ENCODE measurements at regions not wholly inside any gene's neighbourhood (a gene's known extent, or its start where the extent isn't known, plus 50 kb on each side); places are given as distances from the start of the nearest gene placed in this dataset.

DNA sequence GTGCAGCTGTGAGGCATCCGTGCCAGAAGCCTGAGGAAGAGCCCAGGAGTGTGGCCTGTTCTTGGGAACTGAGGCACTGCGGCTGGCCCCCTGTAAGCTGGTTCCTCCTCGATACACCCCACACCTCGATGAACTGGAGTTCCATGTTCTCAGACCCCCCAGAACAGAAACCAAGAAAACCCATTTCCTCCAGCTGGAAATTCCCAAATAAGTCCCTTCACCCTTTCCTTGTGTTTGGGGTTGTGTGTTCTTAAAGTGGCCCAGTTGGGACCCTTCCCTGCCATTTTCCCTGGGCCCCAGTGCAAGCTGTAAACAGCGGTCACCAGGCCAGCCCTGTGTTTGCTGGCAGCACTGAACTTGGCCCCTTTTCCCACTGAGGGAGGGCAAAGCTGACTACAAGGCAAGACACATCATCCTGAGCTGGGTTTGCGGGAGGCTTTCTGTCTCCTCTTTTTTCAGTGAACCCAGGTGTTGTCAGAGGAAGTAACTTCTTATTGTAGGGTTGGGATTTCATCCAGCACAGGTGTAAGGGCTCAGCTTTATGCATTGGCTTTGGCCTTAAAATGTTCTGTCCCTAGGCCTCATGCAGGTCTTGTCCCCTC lies 60.1 kb upstream of the MPEG1 start:
- no peak overlapping the region for H3K4me2 ChIP-seq (ENCODE audit: insufficient read depth, low read length)
- BruUV-seq (replicated peaks): no TSS peak
- no peaks in the 10 kb centered on the region for H3K79me2 ChIP-seq (ENCODE audit: control insufficient read depth, insufficient read depth, low read length)
- dilution Hi-C loops (cut with MboI; ENCODE audit: extremely low pct_ligation_motif_present, low sequenced_read_pairs): no loop called here
- H2AFZ ChIP-seq (ENCODE audit: low read depth, low read length): no peak overlapping the region
- no peaks in the 10 kb centered on the region for H3K4me1 ChIP-seq (ENCODE audit: control insufficient read depth, extremely low read depth, insufficient read depth, low read length)
- POLR2A ChIA-PET: no interaction called here
- no peaks in the 10 kb centered on the region for H3K9me1 ChIP-seq (replicated peaks; ENCODE audit: control insufficient read depth, extremely low read depth, insufficient read depth, low read length)
- no peak overlapping the region for H3K9ac ChIP-seq (replicated peaks; ENCODE audit: extremely low read depth, insufficient read depth, low read length)
- intact Hi-C loops (cut with micrococcal nuclease): no loop called here
- H3K36me3 ChIP-seq (ENCODE audit: control insufficient read depth in 2 of 2, extremely low read depth in 1 of 2, insufficient read depth in 2 of 2, low read length in 2 of 2): no peaks in the 10 kb centered on the region
- no peaks in the 10 kb centered on the region for H4K20me1 ChIP-seq (replicated peaks; ENCODE audit: control insufficient read depth, extremely low read depth, insufficient read depth, low read length)
- H3K27me3 ChIP-seq (ENCODE audit: control insufficient read depth in 2 of 2, insufficient read depth in 2 of 2, low read length in 2 of 2): no peaks in the 10 kb centered on the region
- H3K27ac ChIP-seq (ENCODE audit: insufficient read depth, low read depth, low read length): no peak overlapping the region
- CTCF ChIA-PET: interaction anchor here (1.2 kb wide), 1 partner anchor 101 kb away, joined by 4 read pairs; the partner anchor contains the start of gene DTX4
- DNase-seq (ENCODE audit: low read depth, low spot score) (no peak), FAIRE-seq (no peak)
- TF ChIP-seq, protein P1, sequence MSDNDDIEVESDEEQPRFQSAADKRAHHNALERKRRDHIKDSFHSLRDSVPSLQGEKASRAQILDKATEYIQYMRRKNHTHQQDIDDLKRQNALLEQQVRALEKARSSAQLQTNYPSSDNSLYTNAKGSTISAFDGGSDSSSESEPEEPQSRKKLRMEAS (IDR thresholded peaks at IDR 0.05; ENCODE audit: insufficient read depth, insufficient read length): no peak
- TF ChIP-seq POLR2AphosphoS5 (IDR thresholded peaks at IDR 0.05; ENCODE audit: insufficient read depth, low read depth, low read length) (no peak), GATA2 (IDR thresholded peaks at IDR 0.05; ENCODE audit: insufficient read depth, insufficient read length, low read depth, low read length) (no peak), POLR2A (IDR thresholded peaks at IDR 0.05; ENCODE audit: low read depth, low read length) (no peak), EZH2 (IDR thresholded peaks at IDR 0.05; ENCODE audit: borderline replicate concordance, low read depth, low read length, severe bottlenecking) (no peak), MYC (IDR thresholded peaks at IDR 0.05; ENCODE audit: low read depth, low read length) (no peak), FOS (IDR thresholded peaks at IDR 0.05; ENCODE audit: borderline replicate concordance, insufficient read depth, low read length) (no peak)
- TF ChIP-seq, protein P2, sequence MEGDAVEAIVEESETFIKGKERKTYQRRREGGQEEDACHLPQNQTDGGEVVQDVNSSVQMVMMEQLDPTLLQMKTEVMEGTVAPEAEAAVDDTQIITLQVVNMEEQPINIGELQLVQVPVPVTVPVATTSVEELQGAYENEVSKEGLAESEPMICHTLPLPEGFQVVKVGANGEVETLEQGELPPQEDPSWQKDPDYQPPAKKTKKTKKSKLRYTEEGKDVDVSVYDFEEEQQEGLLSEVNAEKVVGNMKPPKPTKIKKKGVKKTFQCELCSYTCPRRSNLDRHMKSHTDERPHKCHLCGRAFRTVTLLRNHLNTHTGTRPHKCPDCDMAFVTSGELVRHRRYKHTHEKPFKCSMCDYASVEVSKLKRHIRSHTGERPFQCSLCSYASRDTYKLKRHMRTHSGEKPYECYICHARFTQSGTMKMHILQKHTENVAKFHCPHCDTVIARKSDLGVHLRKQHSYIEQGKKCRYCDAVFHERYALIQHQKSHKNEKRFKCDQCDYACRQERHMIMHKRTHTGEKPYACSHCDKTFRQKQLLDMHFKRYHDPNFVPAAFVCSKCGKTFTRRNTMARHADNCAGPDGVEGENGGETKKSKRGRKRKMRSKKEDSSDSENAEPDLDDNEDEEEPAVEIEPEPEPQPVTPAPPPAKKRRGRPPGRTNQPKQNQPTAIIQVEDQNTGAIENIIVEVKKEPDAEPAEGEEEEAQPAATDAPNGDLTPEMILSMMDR (IDR thresholded peaks at IDR 0.05; ENCODE audit: extremely low read depth in 1 of 2, insufficient read depth in 1 of 2, low read depth in 1 of 2, low read length in 2 of 2): no peak
- H3K4me3 ChIP-seq (replicated peaks in 1 of 3; ENCODE audit: insufficient read depth in 1 of 3, low read depth in 1 of 3, low read length in 3 of 3): no peak overlapping the region
- H3K9me3 ChIP-seq (replicated peaks; ENCODE audit: control insufficient read depth, insufficient read depth, low read length): no peaks in the 10 kb centered on the region

All from endothelial cell of umbilical vein (primary cell).